H9 (cell line): ENCODE measurements at regions not wholly inside any gene's neighbourhood (a gene's known extent, or its start where the extent isn't known, plus 50 kb on each side); places are given as distances from the start of the nearest gene placed in this dataset.

Source experiments
- DNase-seq: peaks from one replicate; pipeline ENCODE4 v3.0.0-alpha.2; 2017
- H2AFZ ChIP-seq: one replicate; pipeline ENCODE4 v1.6.1; 2013; ENCODE audit warnings: mild to moderate bottlenecking, low read length, control low read depth, moderate library complexity
- H2AK5ac ChIP-seq: 2 replicates; pipeline ENCODE4 v1.6.1; 2013; ENCODE audit warnings: low read length, control low read depth, mixed read lengths; ENCODE audit not compliant: insufficient read length
- H2BK120ac ChIP-seq: one replicate; pipeline ENCODE4 v1.6.1; 2013; ENCODE audit warnings: low read depth, mild to moderate bottlenecking, low read length, control low read depth, inconsistent platforms; ENCODE audit not compliant: poor library complexity, severe bottlenecking
- H2BK12ac ChIP-seq: 2 replicates; pipeline ENCODE4 v1.6.1; 2013; ENCODE audit warnings: low read length, control low read depth, mixed read lengths, low read depth; ENCODE audit not compliant: insufficient read length
- H2BK15ac ChIP-seq: 2 replicates; pipeline ENCODE4 v1.6.1; 2013; ENCODE audit warnings: low read depth, low read length, control low read depth
- H2BK20ac ChIP-seq: one replicate; pipeline ENCODE4 v1.6.1; 2013; ENCODE audit warnings: low read depth, mild to moderate bottlenecking, low read length, control low read depth, inconsistent platforms; ENCODE audit not compliant: poor library complexity, severe bottlenecking
- H2BK5ac ChIP-seq: 2 replicates; pipeline ENCODE4 v1.6.1; 2013; ENCODE audit warnings: low read length, control low read depth, mixed read lengths; ENCODE audit not compliant: insufficient read length
- H3K14ac ChIP-seq: 2 replicates; pipeline ENCODE4 v1.6.1; 2013; ENCODE audit warnings: low read length, control low read depth; ENCODE audit not compliant: insufficient read depth
- H3K18ac ChIP-seq: 2 replicates; pipeline ENCODE4 v1.6.1; 2013; ENCODE audit warnings: low read depth, mild to moderate bottlenecking, mixed read lengths, low read length, control low read depth; ENCODE audit not compliant: insufficient read length
- H3K23ac ChIP-seq: 2 replicates; pipeline ENCODE4 v1.6.1; 2013; ENCODE audit warnings: low read length, control low read depth, mixed read lengths, low read depth; ENCODE audit not compliant: insufficient read length
- H3K23me2 ChIP-seq: 2 replicates; pipeline ENCODE4 v1.6.1; 2013; ENCODE audit warnings: low read depth, mild to moderate bottlenecking, mixed read lengths, low read length, control low read depth; ENCODE audit not compliant: insufficient read length, poor library complexity, severe bottlenecking
- H3K27ac ChIP-seq: 2 replicates; pipeline ENCODE4 v1.5.1; 2013; ENCODE audit warnings: low read length, control low read depth, mixed read lengths, low read depth; ENCODE audit not compliant: insufficient read length
- H3K27me3 ChIP-seq: 2 replicates; pipeline ENCODE4 v1.6.1; 2013; ENCODE audit warnings: low read length, control low read depth, inconsistent platforms; ENCODE audit not compliant: insufficient read depth
- H3K4ac ChIP-seq: 2 replicates; pipeline ENCODE4 v1.6.1; 2013; ENCODE audit warnings: low read depth, mild to moderate bottlenecking, control low read depth, inconsistent platforms, low read length, moderate library complexity
- H3K4me1 ChIP-seq: 2 replicates; pipeline ENCODE4 v1.6.1; 2013; ENCODE audit warnings: low read length, control low read depth, inconsistent platforms; ENCODE audit not compliant: insufficient read depth
- H3K4me2 ChIP-seq: 2 replicates; pipeline ENCODE4 v1.6.1; 2013; ENCODE audit warnings: low read length, control low read depth, mixed read lengths; ENCODE audit not compliant: insufficient read length, insufficient read depth
- H3K56ac ChIP-seq: 2 replicates; pipeline ENCODE4 v1.6.1; 2013; ENCODE audit warnings: low read depth, mild to moderate bottlenecking, mixed read lengths, low read length, control low read depth; ENCODE audit not compliant: insufficient read length
- H3K79me1 ChIP-seq: 2 replicates; pipeline ENCODE4 v1.6.1; 2013; ENCODE audit warnings: low read depth, mild to moderate bottlenecking, moderate library complexity, low read length, control low read depth, inconsistent platforms; ENCODE audit not compliant: insufficient read depth, poor library complexity, severe bottlenecking
- H3K79me2 ChIP-seq: 2 replicates; pipeline ENCODE4 v1.6.1; 2013; ENCODE audit warnings: low read length, control low read depth, inconsistent platforms; ENCODE audit not compliant: insufficient read depth
- H3K9ac ChIP-seq: 2 replicates; pipeline ENCODE4 v1.6.1; 2013; ENCODE audit warnings: low read length, control low read depth, mixed read lengths; ENCODE audit not compliant: insufficient read length; ENCODE audit errors: extremely low read depth
- H3K9me3 ChIP-seq: one replicate; pipeline ENCODE4 v1.6.1; 2013; ENCODE audit warnings: low read depth, low read length, inconsistent platforms; ENCODE audit not compliant: control insufficient read depth
- H3T11ph ChIP-seq: one replicate; pipeline ENCODE4 v1.6.1; 2013; ENCODE audit warnings: mild to moderate bottlenecking, low read length, control low read depth, inconsistent platforms
- H4K20me1 ChIP-seq: one replicate; pipeline ENCODE4 v1.6.1; 2013; ENCODE audit not compliant: control insufficient read depth, insufficient read length, insufficient read depth
- H4K5ac ChIP-seq: 2 replicates; pipeline ENCODE4 v1.6.1; 2013; ENCODE audit warnings: low read depth, mild to moderate bottlenecking, mixed read lengths, low read length, control low read depth; ENCODE audit not compliant: insufficient read length
- H4K8ac ChIP-seq: replicated peaks from 2 replicates; pipeline ENCODE4 v1.6.1; 2013; ENCODE audit warnings: low read length, control low read depth, mixed read lengths, low read depth; ENCODE audit not compliant: insufficient read length
- H4K91ac ChIP-seq: 2 replicates; pipeline ENCODE4 v1.6.1; 2013; ENCODE audit warnings: low read depth, mild to moderate bottlenecking, moderate library complexity, mixed read lengths, low read length, control low read depth; ENCODE audit not compliant: insufficient read length
- H3K27ac Mint-ChIP-seq, 3 experiments: 2 replicates in 2 of 3; 3 replicates in 1 of 3; pipeline ENCODE4 v1.8.0; 2020 to 2021; ENCODE audit warnings: mixed read lengths in 3 of 3, mild to moderate bottlenecking in 1 of 3, moderate library complexity in 1 of 3
- H3K27me3 Mint-ChIP-seq: 2 replicates; pipeline ENCODE4 v1.8.0; 2021; ENCODE audit warnings: low read depth, mild to moderate bottlenecking, moderate library complexity, mixed read lengths
- H3K36me3 Mint-ChIP-seq, 3 experiments: 2 replicates in 2 of 3; 3 replicates in 1 of 3; pipeline ENCODE4 v1.8.0; 2020 to 2021; ENCODE audit warnings: low read depth in 3 of 3, mixed read lengths in 3 of 3; ENCODE audit not compliant: insufficient read depth in 1 of 3
- H3K4me1 Mint-ChIP-seq, 2 experiments: 2 replicates each; pipeline ENCODE4 v1.8.0; 2020; ENCODE audit warnings: mixed read lengths in 2 of 2
- H3K4me3 Mint-ChIP-seq, 2 experiments: 2 replicates in 1 of 2; 3 replicates in 1 of 2; pipeline ENCODE4 v1.8.0; 2020 to 2021; ENCODE audit warnings: mild to moderate bottlenecking in 2 of 2, mixed read lengths in 2 of 2, moderate library complexity in 1 of 2
- H3K9me3 Mint-ChIP-seq, 2 experiments: 2 replicates in 1 of 2; 3 replicates in 1 of 2; pipeline ENCODE4 v1.8.0; 2020; ENCODE audit warnings: mild to moderate bottlenecking in 2 of 2, mixed read lengths in 2 of 2, moderate library complexity in 1 of 2
- WGBS: extraction: QIAGEN DNeasy Blood & Tissue Kit; methylation state at CpG from one replicate; pipeline ENCODE4 v1.1.7; 2013; ENCODE audit warnings: missing lambda C conversion rate, low lambda C conversion rate, mixed read lengths; ENCODE audit not compliant: insufficient read length; ENCODE audit errors: extremely low coverage; 5-methylcytosine and 5-hydroxymethylcytosine counted together
- TF ChIP-seq, protein P1 (sequence below): fragments of 200-600 bp; sonication (generic); conservative IDR thresholded peaks from 3 replicates; pipeline ENCODE4 v1.8.0; 2021; ENCODE audit warnings: antibody characterized with exemption, mild to moderate bottlenecking

DNA sequence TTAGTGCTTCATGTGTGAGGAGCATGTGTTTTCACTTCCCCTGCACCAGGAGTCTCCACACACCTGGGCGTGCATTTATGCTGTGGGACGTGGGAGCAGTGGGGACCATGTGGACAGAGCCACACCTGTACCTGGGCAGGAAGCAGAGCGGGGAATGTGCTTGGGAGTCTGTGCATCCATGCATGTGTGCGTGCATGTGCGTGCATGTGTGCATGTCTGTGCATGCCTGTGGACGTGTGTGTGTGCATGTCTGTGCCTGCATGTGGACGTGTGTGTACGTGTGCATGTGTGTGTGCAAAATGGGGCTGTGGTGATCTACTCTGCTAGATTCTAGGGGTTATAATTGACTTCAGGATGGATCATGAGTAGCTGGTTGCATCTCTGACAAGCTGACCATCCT is 224.0 kb upstream of the GMDS start:
- Mint-ChIP-seq H3K27me3 (peaks cover 30% of the 10 kb centered on the region), H3K36me3 (no peaks in the 10 kb centered on the region), H3K4me1 (peaks cover 17 to 29% of the 10 kb centered on the region in 2 experiments), H3K27ac (no peak overlapping the region), H3K4me3 (no peak overlapping the region), H3K9me3 (no peaks in the 10 kb centered on the region)
- Histone ChIP-seq H3T11ph (no peak overlapping the region), H4K91ac (no peak overlapping the region), H3K56ac (no peak overlapping the region), H3K4me2 (no peak overlapping the region), H2BK20ac (no peak overlapping the region), H3K9ac (no peak overlapping the region), H2AK5ac (no peak overlapping the region), H3K23me2 (peaks cover 3% of the 10 kb centered on the region), H3K27me3 (no peaks in the 10 kb centered on the region; the same call in 1 of the 2 replicates), H3K79me1 (no peaks in the 10 kb centered on the region), H3K4me1 (no peaks in the 10 kb centered on the region; the same call in 1 of the 2 replicates), H3K9me3 (no peaks in the 10 kb centered on the region), H2AFZ (no peak overlapping the region), H2BK120ac (no peak overlapping the region), H4K20me1 (no peaks in the 10 kb centered on the region), H3K14ac (no peak overlapping the region), H3K18ac (no peak overlapping the region), H2BK12ac (no peak overlapping the region), H4K8ac (no peak overlapping the region), H3K27ac (no peak overlapping the region), H3K23ac (no peak overlapping the region), H4K5ac (no peak overlapping the region), H3K4ac (no peak overlapping the region), H2BK15ac (no peak overlapping the region), H2BK5ac (no peak overlapping the region), H3K79me2 (no peaks in the 10 kb centered on the region)
- DNase-seq = no peak
- TF ChIP-seq, protein P1, sequence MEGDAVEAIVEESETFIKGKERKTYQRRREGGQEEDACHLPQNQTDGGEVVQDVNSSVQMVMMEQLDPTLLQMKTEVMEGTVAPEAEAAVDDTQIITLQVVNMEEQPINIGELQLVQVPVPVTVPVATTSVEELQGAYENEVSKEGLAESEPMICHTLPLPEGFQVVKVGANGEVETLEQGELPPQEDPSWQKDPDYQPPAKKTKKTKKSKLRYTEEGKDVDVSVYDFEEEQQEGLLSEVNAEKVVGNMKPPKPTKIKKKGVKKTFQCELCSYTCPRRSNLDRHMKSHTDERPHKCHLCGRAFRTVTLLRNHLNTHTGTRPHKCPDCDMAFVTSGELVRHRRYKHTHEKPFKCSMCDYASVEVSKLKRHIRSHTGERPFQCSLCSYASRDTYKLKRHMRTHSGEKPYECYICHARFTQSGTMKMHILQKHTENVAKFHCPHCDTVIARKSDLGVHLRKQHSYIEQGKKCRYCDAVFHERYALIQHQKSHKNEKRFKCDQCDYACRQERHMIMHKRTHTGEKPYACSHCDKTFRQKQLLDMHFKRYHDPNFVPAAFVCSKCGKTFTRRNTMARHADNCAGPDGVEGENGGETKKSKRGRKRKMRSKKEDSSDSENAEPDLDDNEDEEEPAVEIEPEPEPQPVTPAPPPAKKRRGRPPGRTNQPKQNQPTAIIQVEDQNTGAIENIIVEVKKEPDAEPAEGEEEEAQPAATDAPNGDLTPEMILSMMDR = no peak
- WGBS = no CpG with 5 or more reads among the region's 8 CpGs
